ENCODE measurements at regions not wholly inside any gene's neighbourhood (a gene's known extent, or its start where the extent isn't known, plus 50 kb on each side); places are given as distances from the start of the nearest gene placed in this dataset.

DNA sequence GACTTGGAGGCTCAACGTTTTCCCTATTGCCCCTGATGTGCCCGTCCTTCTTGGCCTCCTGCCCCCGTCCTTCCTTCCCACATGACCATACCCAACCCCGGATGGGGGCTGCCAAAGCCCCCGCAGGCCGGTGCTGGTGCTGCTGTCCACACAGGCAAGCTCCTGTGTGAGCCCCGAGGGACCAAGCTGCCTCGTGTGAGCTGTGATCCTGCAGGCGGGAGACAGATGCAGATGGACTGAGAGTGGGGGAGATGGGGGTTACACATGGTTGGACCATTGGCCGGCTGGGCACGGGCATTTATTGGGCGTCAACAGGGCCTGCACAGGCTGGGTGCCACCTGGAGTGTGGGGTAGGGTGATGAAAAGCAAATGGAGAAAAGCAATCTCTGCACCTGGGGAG lies 313.2 kb upstream of the B3GAT1 start:
- no peak overlapping the region for H3K4me2 ChIP-seq (ENCODE audit: insufficient read depth, insufficient read length, low read length)

More for the DNA sequence above, 313.2 kb upstream of the B3GAT1 start:
- H3K4me1 Mint-ChIP-seq: peaks cover 47 to 53% of the 10 kb centered on the region in 2 experiments
- DNase-seq: no peak
- Histone ChIP-seq H2BK5ac (ENCODE audit: insufficient read length, low read length) (no peak overlapping the region), H3T11ph (ENCODE audit: low read length) (no peak overlapping the region), H3K9me3 (ENCODE audit: control insufficient read depth, low read depth, low read length) (no peaks in the 10 kb centered on the region), H2BK120ac (ENCODE audit: low read depth, low read length, poor library complexity, severe bottlenecking) (no peak overlapping the region), H2BK12ac (ENCODE audit: insufficient read length, low read depth, low read length) (no peak overlapping the region), H3K18ac (ENCODE audit: insufficient read length, low read depth, low read length) (no peak overlapping the region), H4K5ac (ENCODE audit: insufficient read length, low read depth, low read length) (no peak overlapping the region), H3K27ac (ENCODE audit: insufficient read length, low read depth, low read length) (no peak overlapping the region), H4K20me1 (ENCODE audit: control insufficient read depth, insufficient read depth, insufficient read length) (no peaks in the 10 kb centered on the region), H3K23me2 (ENCODE audit: insufficient read length, low read depth, low read length, poor library complexity, severe bottlenecking) (no peaks in the 10 kb centered on the region), H3K27me3 (ENCODE audit: insufficient read depth, low read length) (no peaks in the 10 kb centered on the region), H3K9ac (ENCODE audit: extremely low read depth, insufficient read length, low read length) (no peak overlapping the region), H3K79me1 (ENCODE audit: insufficient read depth, low read depth, low read length, poor library complexity, severe bottlenecking) (no peaks in the 10 kb centered on the region), H2AFZ (ENCODE audit: low read length) (no peak overlapping the region), H3K4ac (ENCODE audit: low read depth, low read length) (no peak overlapping the region), H3K79me2 (ENCODE audit: insufficient read depth, low read length) (no peaks in the 10 kb centered on the region), H3K56ac (ENCODE audit: insufficient read length, low read depth, low read length) (no peak overlapping the region), H4K8ac (replicated peaks; ENCODE audit: insufficient read length, low read depth, low read length) (no peak overlapping the region), H4K91ac (ENCODE audit: insufficient read length, low read depth, low read length) (no peak overlapping the region), H2BK20ac (ENCODE audit: low read depth, low read length, poor library complexity, severe bottlenecking) (no peak overlapping the region), H3K4me1 (ENCODE audit: insufficient read depth, low read length) (no peaks in the 10 kb centered on the region), H3K23ac (ENCODE audit: insufficient read length, low read depth, low read length) (no peak overlapping the region), H2AK5ac (ENCODE audit: insufficient read length, low read length) (no peak overlapping the region), H2BK15ac (ENCODE audit: low read depth, low read length) (no peak overlapping the region), H3K14ac (ENCODE audit: insufficient read depth, low read length) (no peak overlapping the region; the same call in 1 of the 2 replicates)
- no peak overlapping the region for H3K4me3 Mint-ChIP-seq
- no peak for TF ChIP-seq CTCF (conservative IDR thresholded peaks at IDR 0.05)
- no CpG with 5 or more reads among the region's 12 CpGs for WGBS (ENCODE audit: extremely low coverage, insufficient read length, low lambda C conversion rate)
- H3K27ac Mint-ChIP-seq: peak overlapping the region in 1 of 3 experiments; percentile 44; a peak in 2 of 7 replicates
- peaks cover 35% of the 10 kb centered on the region for H3K27me3 Mint-ChIP-seq (ENCODE audit: low read depth)
- H3K36me3 Mint-ChIP-seq (ENCODE audit: insufficient read depth in 1 of 3, low read depth in 3 of 3): no peaks in the 10 kb centered on the region
- H3K9me3 Mint-ChIP-seq: no peaks in the 10 kb centered on the region; a peak in 1 of 5 replicates
